Fibroblast of lung (primary cell): ENCODE measurements at regions not wholly inside any gene's neighbourhood (a gene's known extent, or its start where the extent isn't known, plus 50 kb on each side); places are given as distances from the start of the nearest gene placed in this dataset.

Source experiments
- DNase-seq, 2 donors: peaks; one replicate each; pipeline versions ENCODE4 v3.0.0 to v3.0.0-alpha.2; 2010; ENCODE audit warnings: low read depth in 2 of 2
- H2AFZ ChIP-seq: 2 replicates; pipeline ENCODE4 v1.5.1; 2012; ENCODE audit warnings: low read length, control low read depth, inconsistent platforms
- H3K27ac ChIP-seq: 2 replicates; pipeline ENCODE4 v1.5.1; 2011; ENCODE audit warnings: low read length, control low read depth; ENCODE audit not compliant: insufficient read depth
- H3K27me3 ChIP-seq: 2 replicates; pipeline ENCODE4 v1.5.1; 2011; ENCODE audit warnings: mild to moderate bottlenecking, low read length; ENCODE audit not compliant: control insufficient read depth, insufficient read depth
- H3K36me3 ChIP-seq: 2 replicates; pipeline ENCODE4 v1.5.1; 2011; ENCODE audit warnings: low read length; ENCODE audit not compliant: control insufficient read depth, insufficient read depth
- H3K4me1 ChIP-seq: 2 replicates; pipeline ENCODE4 v1.5.1; 2011; ENCODE audit warnings: low read length; ENCODE audit not compliant: control insufficient read depth, insufficient read depth; ENCODE audit errors: extremely low read depth
- H3K4me2 ChIP-seq: 2 replicates; pipeline ENCODE4 v1.5.1; 2011; ENCODE audit warnings: low read length, control low read depth; ENCODE audit not compliant: insufficient read depth; ENCODE audit errors: extremely low read depth
- H3K4me3 ChIP-seq, 4 experiments: fragments of 200-600 bp in 1 of 4; sonication (generic) in 1 of 4; replicated peaks in 1 of 4; 2 replicates each; pipeline ENCODE4 v1.5.1; 2011 to 2016; ENCODE audit warnings: low read length in 4 of 4, low read depth in 3 of 4, mild to moderate bottlenecking in 3 of 4, control low read depth in 2 of 4, inconsistent platforms in 1 of 4, mixed read lengths in 1 of 4; ENCODE audit not compliant: insufficient read depth in 1 of 4; ENCODE audit errors: control extremely low read depth in 1 of 4
- H3K79me2 ChIP-seq: 2 replicates; pipeline ENCODE4 v1.5.1; 2012; ENCODE audit warnings: mild to moderate bottlenecking, low read length, inconsistent platforms; ENCODE audit not compliant: control insufficient read depth, insufficient read depth
- H3K9ac ChIP-seq: 2 replicates; pipeline ENCODE4 v1.5.1; 2011; ENCODE audit warnings: mild to moderate bottlenecking, low read length, control low read depth; ENCODE audit not compliant: insufficient read depth
- H3K9me3 ChIP-seq: 2 replicates; pipeline ENCODE4 v1.5.1; 2012; ENCODE audit warnings: low read depth, low read length; ENCODE audit not compliant: control insufficient read depth, insufficient read depth
- H4K20me1 ChIP-seq: 2 replicates; pipeline ENCODE4 v1.5.1; 2011; ENCODE audit warnings: low read length; ENCODE audit not compliant: control insufficient read depth, insufficient read depth; ENCODE audit errors: extremely low read depth
- CTCF ChIP-seq, 2 donors: IDR thresholded peaks in 1 of 2; conservative IDR thresholded peaks in 1 of 2; 1 replicate in 1 of 2; 2 replicates in 1 of 2; pipeline ENCODE4 v1.5.1; 2011 to 2012; ENCODE audit warnings: low read length in 2 of 2, control low read depth in 1 of 2, inconsistent platforms in 1 of 2, low read depth in 1 of 2, mild to moderate bottlenecking in 1 of 2
- EZH2 ChIP-seq: IDR thresholded peaks from 2 replicates; pipeline ENCODE4 v1.5.1; 2012; ENCODE audit warnings: low read length, control low read depth, mild to moderate bottlenecking; ENCODE audit errors: missing control alignments

- no peak overlapping the region for H3K27ac ChIP-seq
- no peaks in the 10 kb centered on the region for H3K9me3 ChIP-seq
- no peaks in the 10 kb centered on the region for H4K20me1 ChIP-seq
- no peak overlapping the region for H3K9ac ChIP-seq
- H3K79me2 ChIP-seq: no peaks in the 10 kb centered on the region
- H3K4me1 ChIP-seq: no peaks in the 10 kb centered on the region
- DNase-seq: peak; percentile 34 to 94
- no peak overlapping the region for H2AFZ ChIP-seq
- no peak overlapping the region for H3K4me2 ChIP-seq
- H3K36me3 ChIP-seq: no peaks in the 10 kb centered on the region
- H3K27me3 ChIP-seq: no peaks in the 10 kb centered on the region
- no peak overlapping the region for H3K4me3 ChIP-seq
- TF ChIP-seq EZH2 (no peak), CTCF (conservative IDR thresholded peaks at IDR 0.05 in 1 of 2, IDR thresholded peaks at IDR 0.05 in 1 of 2; ENCODE audit: low read depth in 1 of 2, low read length in 2 of 2) (no peak)
Observed at GRCh38 chr1:83547901-83548300, 451.0 kb downstream of the TTLL7 start.

GRCh38 chr1:83546874-83547273 is 452.1 kb downstream of the TTLL7 start:
- no peak overlapping the region for H3K4me3 ChIP-seq
- DNase-seq: peak; percentile 26 to 83
- no peaks in the 10 kb centered on the region for H3K36me3 ChIP-seq
- no peak overlapping the region for H3K9ac ChIP-seq
- H2AFZ ChIP-seq: no peak overlapping the region
- H3K27ac ChIP-seq: no peak overlapping the region
- H3K4me1 ChIP-seq: no peaks in the 10 kb centered on the region
- no peaks in the 10 kb centered on the region for H4K20me1 ChIP-seq
- no peak overlapping the region for H3K4me2 ChIP-seq
- no peaks in the 10 kb centered on the region for H3K27me3 ChIP-seq
- no peaks in the 10 kb centered on the region for H3K9me3 ChIP-seq
- no peaks in the 10 kb centered on the region for H3K79me2 ChIP-seq
- TF ChIP-seq EZH2 (no peak), CTCF (conservative IDR thresholded peaks at IDR 0.05 in 1 of 2, IDR thresholded peaks at IDR 0.05 in 1 of 2; ENCODE audit: low read depth in 1 of 2, low read length in 2 of 2) (no peak)

- H2AFZ ChIP-seq: no peak overlapping the region
- H3K27ac ChIP-seq: no peak overlapping the region
- H3K9me3 ChIP-seq: no peaks in the 10 kb centered on the region
Observed at GRCh38 chr1:83545066-83545862, 453.7 kb downstream of the TTLL7 start.

More at GRCh38 chr1:83545066-83545862, 453.7 kb downstream of the TTLL7 start:
- no peak overlapping the region for H3K4me3 ChIP-seq
- TF ChIP-seq CTCF (conservative IDR thresholded peaks at IDR 0.05 in 1 of 2, IDR thresholded peaks at IDR 0.05 in 1 of 2; ENCODE audit: low read depth in 1 of 2, low read length in 2 of 2) (peak in 1 of 2 donors; percentile 15), EZH2 (no peak)
- H3K4me1 ChIP-seq: no peaks in the 10 kb centered on the region
- no peaks in the 10 kb centered on the region for H3K79me2 ChIP-seq
- no peak overlapping the region for H3K9ac ChIP-seq
- no peak for DNase-seq
- H3K36me3 ChIP-seq: no peaks in the 10 kb centered on the region
- H3K4me2 ChIP-seq: no peak overlapping the region
- no peaks in the 10 kb centered on the region for H4K20me1 ChIP-seq
- no peaks in the 10 kb centered on the region for H3K27me3 ChIP-seq
